GM03348 (cell line): ENCODE measurements at regions not wholly inside any gene's neighbourhood (a gene's known extent, or its start where the extent isn't known, plus 50 kb on each side); places are given as distances from the start of the nearest gene placed in this dataset.

Experiments used
- DNase-seq: peaks from one replicate; pipeline ENCODE4 v3.0.0; 2012; ENCODE audit warnings: low spot score

- peak; percentile 12 for DNase-seq
These were observed 170.7 kb downstream of the DIPK2A start for GRCh38 chr3:144142151-144142840.

DNA sequence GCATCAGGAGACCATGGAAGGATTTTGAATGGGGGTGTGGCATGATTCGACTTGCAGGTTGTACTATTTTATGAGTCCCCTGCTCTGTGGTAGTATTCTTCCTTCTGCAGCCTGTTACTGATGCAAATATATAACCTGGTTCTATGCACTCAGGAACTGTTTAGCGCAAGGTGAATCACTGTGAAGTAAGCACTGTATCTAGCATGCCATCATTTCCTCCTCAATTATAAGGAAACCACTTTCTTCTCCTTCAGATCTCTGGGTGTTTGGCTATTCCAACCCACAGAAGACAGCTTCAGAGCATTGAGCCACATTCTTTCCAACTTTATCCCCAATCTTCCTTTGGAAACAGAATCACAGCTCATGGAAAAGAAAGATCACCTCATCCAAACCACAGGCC, 176.7 kb downstream of the DIPK2A start:
- DNase-seq: no peak

GRCh38 chr3:144151983-144152382, 180.4 kb downstream of the DIPK2A start:
- no peak for DNase-seq

GRCh38 chr3:144160627-144161026, 189.0 kb downstream of the DIPK2A start:
- no peak for DNase-seq

- DNase-seq: no peak
These were observed 190.4 kb downstream of the DIPK2A start for GRCh38 chr3:144162042-144162441.

DNA sequence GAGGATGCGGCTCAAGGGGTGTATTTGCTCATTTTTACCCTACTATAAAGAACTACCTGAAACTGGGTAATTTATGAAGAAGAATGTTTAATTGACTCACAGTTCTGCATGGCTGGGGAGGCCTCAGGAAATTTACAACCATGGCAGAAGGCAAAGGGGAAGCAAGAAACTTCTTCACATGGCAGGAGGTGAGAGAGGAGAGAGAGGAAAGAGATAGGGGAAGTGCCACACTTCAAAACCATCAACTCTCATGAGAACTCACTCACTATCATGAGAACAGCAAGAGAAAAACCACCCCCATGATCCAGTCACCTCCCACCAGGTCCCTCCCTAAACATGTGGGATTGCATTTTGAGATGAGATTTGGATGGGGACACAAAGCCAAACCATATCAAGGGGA, 192.7 kb downstream of the DIPK2A start:
- DNase-seq: no peak

- DNase-seq: no peak
These were observed 193.9 kb downstream of the DIPK2A start for GRCh38 chr3:144165482-144165881.

GRCh38 chr3:144167634-144168033, 196.0 kb downstream of the DIPK2A start:
- DNase-seq: no peak

- no peak for DNase-seq
These were observed 201.9 kb downstream of the DIPK2A start for GRCh38 chr3:144173491-144173890.

- no peak for DNase-seq
These were observed 204.2 kb downstream of the DIPK2A start for GRCh38 chr3:144175644-144176425.

- DNase-seq: no peak
These were observed 206.0 kb downstream of the DIPK2A start for GRCh38 chr3:144177649-144178048.

- DNase-seq: no peak
These were observed 207.0 kb downstream of the DIPK2A start for GRCh38 chr3:144178607-144179006.

GRCh38 chr3:144181062-144181461, 209.4 kb downstream of the DIPK2A start:
- DNase-seq: no peak

DNA sequence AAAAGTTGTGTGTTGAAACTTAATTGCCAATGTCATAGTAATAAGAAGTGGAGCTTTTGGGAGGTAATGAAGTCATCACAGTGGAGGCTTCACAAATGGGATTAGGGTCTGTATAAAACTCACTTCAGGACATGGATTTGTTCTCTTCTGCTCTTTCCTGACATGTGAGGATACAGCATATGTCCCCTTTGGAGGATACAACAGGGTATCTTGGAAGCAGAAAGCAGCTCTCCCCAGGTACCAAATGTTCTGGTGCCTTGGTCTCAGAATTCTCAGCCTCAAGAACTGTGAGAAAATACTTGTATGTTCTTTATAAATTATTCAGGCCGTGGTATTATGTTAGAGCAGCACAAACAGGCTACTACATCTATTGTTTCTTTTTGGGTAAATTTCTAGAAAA, 210.9 kb downstream of the DIPK2A start:
- DNase-seq: no peak

DNA sequence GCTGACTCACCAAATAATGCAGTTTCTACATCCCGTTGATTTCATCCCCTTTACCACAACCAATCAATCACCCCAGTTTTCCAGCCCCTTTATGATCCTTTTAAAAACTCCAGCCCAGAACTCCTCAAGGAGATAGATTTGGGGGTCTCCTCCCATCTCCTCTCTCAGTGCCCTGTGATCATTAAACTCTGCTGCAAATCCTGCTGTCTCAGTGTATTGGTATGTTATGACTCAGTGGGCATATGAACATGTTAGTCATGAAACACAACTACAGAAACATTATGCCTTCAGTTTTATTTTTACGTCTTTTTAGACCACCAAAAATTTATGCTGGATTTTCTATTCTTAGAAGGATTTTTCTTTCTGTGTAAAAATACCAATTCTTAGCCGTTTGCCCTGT, 213.7 kb downstream of the DIPK2A start:
- no peak for DNase-seq

DNA sequence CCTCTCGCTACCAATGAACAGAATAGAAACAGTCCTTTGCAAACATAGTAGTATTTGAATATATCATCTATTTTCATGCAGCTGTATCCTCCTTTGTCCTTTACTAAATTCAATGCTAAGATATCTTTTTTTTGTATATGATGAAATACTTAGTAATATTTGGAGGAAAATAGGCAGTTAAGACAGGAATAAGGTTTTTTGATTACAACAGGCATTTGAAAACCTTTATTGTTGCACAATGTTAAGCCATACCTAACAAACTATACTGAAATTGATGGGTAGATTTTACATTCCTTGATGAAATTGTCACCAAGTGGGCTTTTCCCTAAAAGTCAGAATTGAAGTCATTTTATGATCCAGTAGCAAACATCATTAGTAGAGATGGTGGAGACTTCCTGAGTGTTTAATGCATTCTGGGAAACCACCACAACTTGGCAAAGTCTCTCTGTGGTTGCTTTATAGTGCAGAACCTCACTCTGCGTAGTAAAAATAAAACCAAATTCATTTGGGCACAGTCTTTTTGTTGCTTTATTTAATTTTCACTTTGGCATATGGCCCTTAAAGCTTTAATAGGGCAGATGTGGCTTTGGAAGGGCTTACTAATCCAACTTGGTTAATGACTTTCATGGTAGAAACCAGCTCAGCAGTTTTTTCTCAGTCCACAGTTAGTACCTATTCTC, 216.0 kb downstream of the DIPK2A start:
- DNase-seq: no peak

- no peak for DNase-seq
These were observed 217.4 kb downstream of the DIPK2A start for GRCh38 chr3:144189044-144189443.

GRCh38 chr3:144197116-144197515, 225.5 kb downstream of the DIPK2A start:
- DNase-seq: no peak

DNA sequence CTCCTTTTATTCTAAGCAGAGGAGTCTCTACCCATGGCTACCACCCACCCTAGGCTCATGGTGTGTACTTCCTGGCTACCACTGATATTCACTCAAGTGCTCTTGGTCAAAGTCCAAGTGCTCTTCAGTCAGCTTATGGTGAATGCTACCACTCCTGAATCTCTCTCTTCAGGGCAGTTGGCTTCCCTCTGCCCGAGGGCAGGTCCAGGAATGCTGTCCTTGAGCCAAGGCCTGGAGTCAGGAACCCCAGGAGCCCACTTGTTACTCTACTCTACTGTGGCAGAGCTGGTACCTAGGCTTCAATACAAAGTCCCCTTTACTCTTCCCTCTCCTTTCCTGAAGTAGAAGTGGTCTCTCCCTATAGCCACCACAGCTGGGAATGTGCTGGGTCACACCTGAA, 226.0 kb downstream of the DIPK2A start:
- DNase-seq: no peak

GRCh38 chr3:144200004-144200403, 228.4 kb downstream of the DIPK2A start:
- no peak for DNase-seq

DNA sequence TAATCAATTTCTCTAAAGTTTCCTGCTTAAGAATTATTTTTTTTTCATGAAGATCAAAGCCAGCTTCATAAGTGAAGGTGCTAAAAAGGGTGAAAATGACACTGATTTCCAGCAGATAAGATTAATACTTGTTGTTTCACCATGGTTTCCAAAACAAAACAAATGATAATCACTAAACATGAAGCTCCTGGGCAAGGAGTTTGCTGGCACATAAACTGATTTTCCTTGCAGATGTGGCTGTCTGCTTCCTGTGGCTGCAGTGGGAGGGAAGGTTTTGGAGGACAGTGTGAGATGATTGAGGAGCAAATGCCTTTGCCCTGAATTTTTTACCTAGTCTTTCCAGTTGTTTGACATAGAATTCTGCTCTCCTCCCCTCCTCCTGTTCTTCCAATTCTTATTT, 228.8 kb downstream of the DIPK2A start:
- no peak for DNase-seq

GRCh38 chr3:144221761-144222160, 250.1 kb downstream of the DIPK2A start:
- DNase-seq: no peak

DNA sequence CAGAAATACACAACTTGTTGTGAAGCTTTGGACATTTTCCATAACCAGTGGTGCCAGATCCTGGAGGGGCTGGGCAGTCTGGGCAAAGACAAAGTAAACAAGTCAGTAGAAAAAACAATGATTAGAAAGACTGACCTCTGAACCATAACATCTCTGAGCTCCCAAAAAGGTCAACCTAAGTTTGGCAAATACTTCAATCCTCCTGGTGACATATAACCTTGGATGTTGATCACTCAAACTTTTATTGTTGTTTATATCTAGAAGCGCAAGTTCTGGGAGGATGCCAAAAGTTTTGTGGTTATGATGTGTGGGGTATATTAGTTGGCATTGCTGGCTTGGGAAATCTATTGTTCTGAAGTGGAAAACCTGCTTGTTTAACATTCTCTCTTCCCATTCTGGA, 257.7 kb downstream of the DIPK2A start:
- no peak for DNase-seq
